Uterus (tissue), 2 donors: ENCODE measurements at regions not wholly inside any gene's neighbourhood (a gene's known extent, or its start where the extent isn't known, plus 50 kb on each side); places are given as distances from the start of the nearest gene placed in this dataset.

Source experiments
- POLR2A ChIP-seq, 2 donors: fragments of 450-650 bp; IDR thresholded peaks; one replicate each; pipeline ENCODE4 v1.6.1; 2016; ENCODE audit warnings: antibody characterized with exemption in 2 of 2, mild to moderate bottlenecking in 1 of 2, moderate library complexity in 1 of 2
- TF ChIP-seq, protein P1 (sequence below), 4 experiments: fragments of 200-600 bp in 2 of 4; fragments of 450-650 bp in 2 of 4; sonication (generic) in 2 of 4; IDR thresholded peaks; one replicate each; pipeline ENCODE4 v1.5.1; 2016 to 2019; ENCODE audit warnings: antibody characterized with exemption in 4 of 4, mild to moderate bottlenecking in 2 of 4, moderate library complexity in 1 of 4

DNA sequence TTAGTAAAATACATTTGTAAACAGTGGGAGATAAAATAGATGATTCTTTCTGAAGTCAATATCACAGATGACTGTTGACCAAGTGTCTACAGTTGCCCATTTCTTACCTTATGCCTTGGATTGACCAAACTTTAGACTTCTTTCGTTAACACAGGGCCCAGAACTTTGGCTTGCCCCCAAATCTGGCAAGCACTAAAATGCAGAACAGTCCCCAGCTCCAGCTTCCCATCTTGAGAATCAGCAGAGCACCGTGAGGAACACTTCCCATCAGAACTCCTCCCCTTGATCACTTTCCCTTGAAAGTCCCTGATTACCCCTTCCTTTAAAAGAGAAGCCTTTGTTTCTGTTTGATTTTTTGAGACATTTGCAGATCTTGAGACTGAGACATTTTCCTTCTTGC, 1039.9 kb downstream of the TLE1 start:
- TF ChIP-seq, protein P1, sequence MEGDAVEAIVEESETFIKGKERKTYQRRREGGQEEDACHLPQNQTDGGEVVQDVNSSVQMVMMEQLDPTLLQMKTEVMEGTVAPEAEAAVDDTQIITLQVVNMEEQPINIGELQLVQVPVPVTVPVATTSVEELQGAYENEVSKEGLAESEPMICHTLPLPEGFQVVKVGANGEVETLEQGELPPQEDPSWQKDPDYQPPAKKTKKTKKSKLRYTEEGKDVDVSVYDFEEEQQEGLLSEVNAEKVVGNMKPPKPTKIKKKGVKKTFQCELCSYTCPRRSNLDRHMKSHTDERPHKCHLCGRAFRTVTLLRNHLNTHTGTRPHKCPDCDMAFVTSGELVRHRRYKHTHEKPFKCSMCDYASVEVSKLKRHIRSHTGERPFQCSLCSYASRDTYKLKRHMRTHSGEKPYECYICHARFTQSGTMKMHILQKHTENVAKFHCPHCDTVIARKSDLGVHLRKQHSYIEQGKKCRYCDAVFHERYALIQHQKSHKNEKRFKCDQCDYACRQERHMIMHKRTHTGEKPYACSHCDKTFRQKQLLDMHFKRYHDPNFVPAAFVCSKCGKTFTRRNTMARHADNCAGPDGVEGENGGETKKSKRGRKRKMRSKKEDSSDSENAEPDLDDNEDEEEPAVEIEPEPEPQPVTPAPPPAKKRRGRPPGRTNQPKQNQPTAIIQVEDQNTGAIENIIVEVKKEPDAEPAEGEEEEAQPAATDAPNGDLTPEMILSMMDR (IDR thresholded peaks at IDR 0.05), result no peak
- TF ChIP-seq POLR2A (IDR thresholded peaks at IDR 0.05), result no peak
